ENCODE measurements at regions not wholly inside any gene's neighbourhood (a gene's known extent, or its start where the extent isn't known, plus 50 kb on each side); places are given as distances from the start of the nearest gene placed in this dataset.

DNA sequence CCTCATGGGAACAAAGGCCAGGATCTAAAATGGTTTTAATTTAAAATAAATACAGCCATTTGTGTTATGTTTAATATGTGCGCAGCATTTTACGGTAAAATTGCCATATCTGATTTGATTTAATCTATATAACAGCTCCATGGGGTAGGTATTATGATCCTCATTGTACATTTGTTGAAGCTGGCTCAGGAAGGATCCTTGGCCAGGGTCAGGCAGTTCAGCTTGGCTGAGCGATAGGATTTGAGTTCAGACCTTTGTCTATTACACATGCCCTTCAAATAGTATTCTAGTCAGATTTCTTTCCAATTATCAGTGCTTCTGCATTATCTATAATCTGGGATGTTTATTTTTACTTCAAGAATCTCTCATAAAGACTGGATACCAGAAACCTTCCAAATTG is 950.4 kb upstream of the EEF2KMT start:
- TF ChIP-seq, protein P1, sequence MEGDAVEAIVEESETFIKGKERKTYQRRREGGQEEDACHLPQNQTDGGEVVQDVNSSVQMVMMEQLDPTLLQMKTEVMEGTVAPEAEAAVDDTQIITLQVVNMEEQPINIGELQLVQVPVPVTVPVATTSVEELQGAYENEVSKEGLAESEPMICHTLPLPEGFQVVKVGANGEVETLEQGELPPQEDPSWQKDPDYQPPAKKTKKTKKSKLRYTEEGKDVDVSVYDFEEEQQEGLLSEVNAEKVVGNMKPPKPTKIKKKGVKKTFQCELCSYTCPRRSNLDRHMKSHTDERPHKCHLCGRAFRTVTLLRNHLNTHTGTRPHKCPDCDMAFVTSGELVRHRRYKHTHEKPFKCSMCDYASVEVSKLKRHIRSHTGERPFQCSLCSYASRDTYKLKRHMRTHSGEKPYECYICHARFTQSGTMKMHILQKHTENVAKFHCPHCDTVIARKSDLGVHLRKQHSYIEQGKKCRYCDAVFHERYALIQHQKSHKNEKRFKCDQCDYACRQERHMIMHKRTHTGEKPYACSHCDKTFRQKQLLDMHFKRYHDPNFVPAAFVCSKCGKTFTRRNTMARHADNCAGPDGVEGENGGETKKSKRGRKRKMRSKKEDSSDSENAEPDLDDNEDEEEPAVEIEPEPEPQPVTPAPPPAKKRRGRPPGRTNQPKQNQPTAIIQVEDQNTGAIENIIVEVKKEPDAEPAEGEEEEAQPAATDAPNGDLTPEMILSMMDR (IDR thresholded peaks at IDR 0.05 in 8 of 11, conservative IDR thresholded peaks at IDR 0.05 in 3 of 11): no peak
- TF ChIP-seq POLR2A (IDR thresholded peaks at IDR 0.05): no peak
